Central memory CD8-positive, alpha-beta T cell (primary cell): ENCODE measurements at regions not wholly inside any gene's neighbourhood (a gene's known extent, or its start where the extent isn't known, plus 50 kb on each side); places are given as distances from the start of the nearest gene placed in this dataset.
A peak's percentile ranks its signal among the peaks of the same experiment; 100 is the strongest.
"Not testable (repeated sequence)": the region's sequence is repeated elsewhere in the genome, so short reads cannot be mapped to it uniquely, and the experiment has no call there.

Experiments
- ATAC-seq: fragments of 150-1000 bp; cut with Tn5 transposase; replicated peaks from 2 replicates; pipeline ENCODE4 v1.10.0; 2022; ENCODE audit warnings: mild to moderate bottlenecking, moderate FRiP score, moderate number of reproducible peaks; ENCODE audit not compliant: poor library complexity, severe bottlenecking; ENCODE audit errors: extremely low read depth
- DNase-seq, 2 donors: peaks; one replicate each; pipeline ENCODE4 v3.0.0; 2021; ENCODE audit warnings: low spot score in 2 of 2
- H3K27ac Mint-ChIP-seq: one replicate; pipeline ENCODE4 v1.8.0; 2022; ENCODE audit warnings: low read depth, mild to moderate bottlenecking, moderate library complexity, mixed read lengths
- H3K27me3 Mint-ChIP-seq: one replicate; pipeline ENCODE4 v1.8.0; 2022; ENCODE audit warnings: mixed read lengths
- H3K36me3 Mint-ChIP-seq: one replicate; pipeline ENCODE4 v1.8.0; 2022; ENCODE audit warnings: mild to moderate bottlenecking, moderate library complexity, mixed read lengths; ENCODE audit not compliant: insufficient read depth
- H3K4me1 Mint-ChIP-seq: one replicate; pipeline ENCODE4 v1.8.0; 2022; ENCODE audit warnings: mixed read lengths
- H3K4me3 Mint-ChIP-seq: one replicate; pipeline ENCODE4 v1.8.0; 2022; ENCODE audit warnings: mild to moderate bottlenecking, moderate library complexity, mixed read lengths
- H3K9me3 Mint-ChIP-seq: one replicate; pipeline ENCODE4 v1.8.0; 2022; ENCODE audit warnings: mixed read lengths

- H3K27me3 Mint-ChIP-seq, H3K4me1 Mint-ChIP-seq, ATAC-seq: not testable (repeated sequence)
Measured at GRCh38 chr10:125228245-125228940, 68.0 kb upstream of the CTBP2 start.

GRCh38 chr10:125227546-125227945, 67.2 kb upstream of the CTBP2 start:
- ATAC-seq (no peak), DNase-seq (no peak)
- Mint-ChIP-seq H3K27me3 (peaks cover 2% of the 10 kb centered on the region), H3K9me3 (no peaks in the 10 kb centered on the region), H3K36me3 (peaks cover 1% of the 10 kb centered on the region), H3K27ac (no peak overlapping the region), H3K4me1 (no peaks in the 10 kb centered on the region), H3K4me3 (no peak overlapping the region)

More at GRCh38 chr10:125228245-125228940, 68.0 kb upstream of the CTBP2 start:
- H3K4me3 Mint-ChIP-seq, DNase-seq, H3K36me3 Mint-ChIP-seq, H3K9me3 Mint-ChIP-seq, H3K27ac Mint-ChIP-seq: not testable (repeated sequence)

- Mint-ChIP-seq H3K27me3 (peaks cover 10% of the 10 kb centered on the region), H3K27ac (no peak overlapping the region), H3K4me3 (no peak overlapping the region), H3K4me1 (no peaks in the 10 kb centered on the region), H3K9me3 (no peaks in the 10 kb centered on the region), H3K36me3 (no peaks in the 10 kb centered on the region)
- no peak for DNase-seq
- ATAC-seq: no peak
Measured at GRCh38 chr10:125226823-125227222, 66.5 kb upstream of the CTBP2 start.

GRCh38 chr10:125226005-125226404, 65.6 kb upstream of the CTBP2 start:
- H3K27me3 Mint-ChIP-seq: peaks cover 18% of the 10 kb centered on the region
- no peaks in the 10 kb centered on the region for H3K4me1 Mint-ChIP-seq
- H3K4me3 Mint-ChIP-seq: peak overlapping the region; percentile 23
- no peaks in the 10 kb centered on the region for H3K9me3 Mint-ChIP-seq
- H3K36me3 Mint-ChIP-seq: no peaks in the 10 kb centered on the region
- ATAC-seq (no peak), DNase-seq (no peak)
- H3K27ac Mint-ChIP-seq: no peak overlapping the region

- Mint-ChIP-seq H3K9me3 (no peaks in the 10 kb centered on the region), H3K4me1 (no peaks in the 10 kb centered on the region), H3K4me3 (no peak overlapping the region), H3K36me3 (no peaks in the 10 kb centered on the region), H3K27ac (no peak overlapping the region), H3K27me3 (peaks cover 27% of the 10 kb centered on the region)
- DNase-seq (no peak), ATAC-seq (no peak)
Measured at GRCh38 chr10:125225051-125225450, 64.7 kb upstream of the CTBP2 start.

GRCh38 chr10:125222515-125223308, 62.3 kb upstream of the CTBP2 start:
- DNase-seq (no peak), ATAC-seq (no peak)
- Mint-ChIP-seq H3K4me1 (no peaks in the 10 kb centered on the region), H3K27me3 (peaks cover 50% of the 10 kb centered on the region), H3K9me3 (no peaks in the 10 kb centered on the region), H3K27ac (no peak overlapping the region), H3K4me3 (no peak overlapping the region), H3K36me3 (no peaks in the 10 kb centered on the region)

GRCh38 chr10:125221716-125222115, 61.4 kb upstream of the CTBP2 start:
- Mint-ChIP-seq H3K27me3 (peaks cover 50% of the 10 kb centered on the region), H3K9me3 (no peaks in the 10 kb centered on the region), H3K4me1 (no peaks in the 10 kb centered on the region), H3K4me3 (no peak overlapping the region), H3K27ac (no peak overlapping the region), H3K36me3 (no peaks in the 10 kb centered on the region)
- ATAC-seq: no peak
- DNase-seq: no peak

- Mint-ChIP-seq H3K9me3 (no peaks in the 10 kb centered on the region), H3K27me3 (peaks cover 50% of the 10 kb centered on the region), H3K36me3 (no peaks in the 10 kb centered on the region), H3K4me3 (no peak overlapping the region), H3K4me1 (no peaks in the 10 kb centered on the region), H3K27ac (no peak overlapping the region)
- ATAC-seq: no peak
- no peak for DNase-seq
Measured at GRCh38 chr10:125219776-125220175, 59.4 kb upstream of the CTBP2 start.

- Mint-ChIP-seq H3K27ac (no peak overlapping the region), H3K36me3 (no peaks in the 10 kb centered on the region), H3K4me3 (no peak overlapping the region), H3K27me3 (peaks cover 50% of the 10 kb centered on the region), H3K4me1 (no peaks in the 10 kb centered on the region), H3K9me3 (no peaks in the 10 kb centered on the region)
- ATAC-seq (no peak), DNase-seq (no peak)
Measured at GRCh38 chr10:125218967-125219366, 58.6 kb upstream of the CTBP2 start.

GRCh38 chr10:125217990-125218675, 57.8 kb upstream of the CTBP2 start:
- DNase-seq (no peak), ATAC-seq (no peak)
- no peaks in the 10 kb centered on the region for H3K4me1 Mint-ChIP-seq
- H3K4me3 Mint-ChIP-seq: no peak overlapping the region
- no peak overlapping the region for H3K27ac Mint-ChIP-seq
- H3K36me3 Mint-ChIP-seq: no peaks in the 10 kb centered on the region
- H3K9me3 Mint-ChIP-seq: no peaks in the 10 kb centered on the region
- peaks cover 50% of the 10 kb centered on the region for H3K27me3 Mint-ChIP-seq

- H3K4me3 Mint-ChIP-seq: no peak overlapping the region
- no peaks in the 10 kb centered on the region for H3K36me3 Mint-ChIP-seq
- H3K4me1 Mint-ChIP-seq: no peaks in the 10 kb centered on the region
- H3K27ac Mint-ChIP-seq: no peak overlapping the region
- DNase-seq: no peak
- no peak for ATAC-seq
- H3K27me3 Mint-ChIP-seq: peaks cover 41% of the 10 kb centered on the region
- no peaks in the 10 kb centered on the region for H3K9me3 Mint-ChIP-seq
Measured at GRCh38 chr10:125216861-125217260, 56.5 kb upstream of the CTBP2 start.

GRCh38 chr10:125216309-125216708, 55.9 kb upstream of the CTBP2 start:
- H3K27ac Mint-ChIP-seq: no peak overlapping the region

GRCh38 chr10:125214283-125214570, 53.9 kb upstream of the CTBP2 start:
- H3K36me3 Mint-ChIP-seq: no peaks in the 10 kb centered on the region
- no peaks in the 10 kb centered on the region for H3K4me1 Mint-ChIP-seq
- no peak for DNase-seq
- no peak for ATAC-seq
- H3K27me3 Mint-ChIP-seq: peaks cover 14% of the 10 kb centered on the region
- no peaks in the 10 kb centered on the region for H3K9me3 Mint-ChIP-seq
- no peak overlapping the region for H3K27ac Mint-ChIP-seq
- no peak overlapping the region for H3K4me3 Mint-ChIP-seq

More at GRCh38 chr10:125216309-125216708, 55.9 kb upstream of the CTBP2 start:
- Mint-ChIP-seq H3K36me3 (no peaks in the 10 kb centered on the region), H3K4me3 (no peak overlapping the region), H3K4me1 (no peaks in the 10 kb centered on the region), H3K27me3 (peaks cover 35% of the 10 kb centered on the region), H3K9me3 (no peaks in the 10 kb centered on the region)
- no peak for DNase-seq
- no peak for ATAC-seq
